ENCODE measurements at regions not wholly inside any gene's neighbourhood (a gene's known extent, or its start where the extent isn't known, plus 50 kb on each side); places are given as distances from the start of the nearest gene placed in this dataset.
"Not testable (repeated sequence)": the region's sequence is repeated elsewhere in the genome, so short reads cannot be mapped to it uniquely, and the experiment has no call there.

DNA sequence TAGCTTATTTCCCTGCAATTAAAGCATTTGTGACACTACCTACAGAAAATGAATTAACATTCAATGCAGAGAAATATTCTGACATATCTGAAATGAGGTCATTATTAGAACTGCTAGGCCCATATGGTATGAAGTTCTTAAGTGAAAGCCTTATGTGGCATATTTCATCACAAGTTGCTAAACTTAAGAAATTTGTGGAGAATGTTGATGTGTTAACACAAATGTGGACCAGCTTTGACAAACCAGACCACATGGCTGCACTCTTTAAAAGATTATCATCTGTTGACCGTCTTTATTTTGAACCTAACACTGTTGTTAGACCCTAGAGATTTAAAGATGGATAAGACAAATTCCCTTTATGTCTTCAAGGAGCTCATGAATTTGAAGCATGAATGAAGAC, 1024.1 kb downstream of the RPA4 start:
- Histone ChIP-seq H3K4me3 (ENCODE audit: severe bottlenecking) (no peak overlapping the region), H3K4me1 (ENCODE audit: insufficient read depth, poor library complexity, severe bottlenecking) (no peaks in the 10 kb centered on the region), H3K36me3 (ENCODE audit: low read depth) (no peaks in the 10 kb centered on the region), H3K9me3 (ENCODE audit: severe bottlenecking) (no peaks in the 10 kb centered on the region), H3K27ac (ENCODE audit: poor library complexity, severe bottlenecking) (no peak overlapping the region), H3K27me3 (ENCODE audit: insufficient read depth, poor library complexity, severe bottlenecking) (no peaks in the 10 kb centered on the region)
- DNase-seq (ENCODE audit: low spot score): no peak
- no peak for TF ChIP-seq CTCF (IDR thresholded peaks at IDR 0.05; ENCODE audit: poor library complexity, severe bottlenecking)
- no peak for ATAC-seq (ENCODE audit: low read depth)

GRCh38 chrX:97909245-97909644, 1025.5 kb downstream of the RPA4 start:
- no peak for TF ChIP-seq CTCF (IDR thresholded peaks at IDR 0.05; ENCODE audit: poor library complexity, severe bottlenecking)
- ATAC-seq (ENCODE audit: low read depth) (no peak), DNase-seq (ENCODE audit: low spot score) (no peak)
- H3K4me3 ChIP-seq (ENCODE audit: severe bottlenecking): no peak overlapping the region
- no peaks in the 10 kb centered on the region for H3K36me3 ChIP-seq (ENCODE audit: low read depth)
- no peaks in the 10 kb centered on the region for H3K9me3 ChIP-seq (ENCODE audit: severe bottlenecking)
- H3K4me1 ChIP-seq (ENCODE audit: insufficient read depth, poor library complexity, severe bottlenecking): no peaks in the 10 kb centered on the region
- no peak overlapping the region for H3K27ac ChIP-seq (ENCODE audit: poor library complexity, severe bottlenecking)
- H3K27me3 ChIP-seq (ENCODE audit: insufficient read depth, poor library complexity, severe bottlenecking): no peaks in the 10 kb centered on the region

DNA sequence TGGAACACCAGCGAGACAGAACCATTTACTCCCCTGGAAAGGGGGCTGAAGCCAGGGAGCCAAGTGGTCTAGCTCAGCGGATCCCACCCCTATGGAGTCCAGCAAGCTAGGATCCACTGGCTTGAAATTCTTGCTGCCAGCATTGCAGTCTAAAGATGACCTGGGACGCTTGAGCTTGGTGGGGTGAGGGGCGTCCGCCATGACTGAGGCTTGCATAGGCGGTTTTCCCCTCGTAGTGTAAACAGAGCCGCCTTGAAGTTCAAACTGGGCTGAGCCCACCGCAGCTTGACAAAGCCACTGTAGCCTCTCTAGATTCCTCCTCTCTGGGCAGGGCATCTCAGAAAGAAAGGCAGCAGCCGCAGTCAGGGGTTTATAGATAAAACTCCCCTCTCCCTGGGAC, 1031.7 kb downstream of the RPA4 start:
- H3K27ac ChIP-seq (ENCODE audit: poor library complexity, severe bottlenecking); H3K27me3 ChIP-seq (ENCODE audit: insufficient read depth, poor library complexity, severe bottlenecking): not testable (repeated sequence)

GRCh38 chrX:97921223-97921622, 1037.5 kb downstream of the RPA4 start:
- not testable (repeated sequence) for H3K36me3 ChIP-seq (ENCODE audit: low read depth); DNase-seq (ENCODE audit: low spot score); H3K27ac ChIP-seq (ENCODE audit: poor library complexity, severe bottlenecking); H3K27me3 ChIP-seq (ENCODE audit: insufficient read depth, poor library complexity, severe bottlenecking); H3K4me3 ChIP-seq (ENCODE audit: severe bottlenecking); ATAC-seq (ENCODE audit: low read depth); H3K9me3 ChIP-seq (ENCODE audit: severe bottlenecking); H3K4me1 ChIP-seq (ENCODE audit: insufficient read depth, poor library complexity, severe bottlenecking)

More for the DNA sequence above, 1031.7 kb downstream of the RPA4 start:
- not testable (repeated sequence) for H3K9me3 ChIP-seq (ENCODE audit: severe bottlenecking); H3K4me3 ChIP-seq (ENCODE audit: severe bottlenecking); H3K36me3 ChIP-seq (ENCODE audit: low read depth); ATAC-seq (ENCODE audit: low read depth); H3K4me1 ChIP-seq (ENCODE audit: insufficient read depth, poor library complexity, severe bottlenecking); DNase-seq (ENCODE audit: low spot score)

GRCh38 chrX:97931586-97931985, 1047.9 kb downstream of the RPA4 start:
- no peak for TF ChIP-seq CTCF (IDR thresholded peaks at IDR 0.05; ENCODE audit: poor library complexity, severe bottlenecking)
- no peaks in the 10 kb centered on the region for H3K9me3 ChIP-seq (ENCODE audit: severe bottlenecking)
- DNase-seq (ENCODE audit: low spot score) (no peak), ATAC-seq (ENCODE audit: low read depth) (no peak)
- no peaks in the 10 kb centered on the region for H3K36me3 ChIP-seq (ENCODE audit: low read depth)
- H3K4me3 ChIP-seq (ENCODE audit: severe bottlenecking): no peak overlapping the region
- no peak overlapping the region for H3K27ac ChIP-seq (ENCODE audit: poor library complexity, severe bottlenecking)
- no peaks in the 10 kb centered on the region for H3K4me1 ChIP-seq (ENCODE audit: insufficient read depth, poor library complexity, severe bottlenecking)
- no peaks in the 10 kb centered on the region for H3K27me3 ChIP-seq (ENCODE audit: insufficient read depth, poor library complexity, severe bottlenecking)

DNA sequence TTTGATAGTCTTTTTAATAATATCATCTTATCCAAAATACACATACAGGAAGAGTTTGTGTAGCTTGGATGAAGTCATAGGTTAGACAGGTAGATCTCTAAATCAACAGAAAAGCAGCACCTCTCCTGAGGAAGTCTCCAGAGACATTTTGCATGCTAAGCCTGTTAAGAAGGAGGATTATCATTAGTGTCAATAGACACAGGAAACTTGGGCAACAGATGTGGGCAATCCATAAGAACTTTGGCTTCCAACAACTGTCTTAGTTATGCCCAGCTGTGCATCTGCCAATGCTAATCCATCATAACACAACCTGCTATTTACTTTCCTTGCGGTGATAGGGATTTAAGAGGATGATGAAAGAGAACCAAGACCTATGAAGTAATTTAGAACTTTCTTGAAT, 1052.6 kb downstream of the RPA4 start:
- no peak for TF ChIP-seq CTCF (IDR thresholded peaks at IDR 0.05; ENCODE audit: poor library complexity, severe bottlenecking)
- H3K27ac ChIP-seq (ENCODE audit: poor library complexity, severe bottlenecking): no peak overlapping the region
- no peak overlapping the region for H3K4me3 ChIP-seq (ENCODE audit: severe bottlenecking)
- H3K27me3 ChIP-seq (ENCODE audit: insufficient read depth, poor library complexity, severe bottlenecking): no peaks in the 10 kb centered on the region
- H3K9me3 ChIP-seq (ENCODE audit: severe bottlenecking): no peaks in the 10 kb centered on the region
- DNase-seq (ENCODE audit: low spot score) (no peak), ATAC-seq (ENCODE audit: low read depth) (no peak)
- no peaks in the 10 kb centered on the region for H3K36me3 ChIP-seq (ENCODE audit: low read depth)
- H3K4me1 ChIP-seq (ENCODE audit: insufficient read depth, poor library complexity, severe bottlenecking): no peaks in the 10 kb centered on the region
